ENCODE measurements at regions not wholly inside any gene's neighbourhood (a gene's known extent, or its start where the extent isn't known, plus 50 kb on each side); places are given as distances from the start of the nearest gene placed in this dataset.

DNA sequence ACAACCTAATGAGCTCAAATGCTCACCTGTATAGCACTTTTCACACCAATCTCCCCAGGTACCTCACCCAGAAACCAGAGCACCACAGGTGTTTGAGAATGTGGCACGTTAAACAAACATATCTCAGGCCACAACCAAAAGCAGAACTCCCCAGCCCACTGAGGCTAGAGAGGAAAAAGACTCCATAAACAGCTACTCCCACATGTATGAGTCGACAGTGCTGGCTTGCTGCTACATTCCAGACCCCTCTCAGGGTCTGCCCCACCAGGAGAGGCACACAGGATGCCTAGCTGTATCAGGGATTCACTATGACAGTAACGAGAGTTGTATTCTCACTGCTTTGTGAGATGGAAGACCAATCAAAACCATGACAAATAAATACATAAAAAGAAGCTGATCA, 242.6 kb upstream of the ARID1B start:
- H3K4me1 ChIP-seq (ENCODE audit: low read depth) = no peaks in the 10 kb centered on the region
- ATAC-seq (no peak), DNase-seq (no peak)
- H3K9me3 ChIP-seq = no peaks in the 10 kb centered on the region
- intact Hi-C loops (cut with DNase I, micrococcal nuclease) = no loop called here
- H3K36me3 ChIP-seq (ENCODE audit: low read depth) = no peaks in the 10 kb centered on the region
- no peak overlapping the region for H3K4me3 ChIP-seq
- TF ChIP-seq CTCF (IDR thresholded peaks at IDR 0.05) = no peak

DNA sequence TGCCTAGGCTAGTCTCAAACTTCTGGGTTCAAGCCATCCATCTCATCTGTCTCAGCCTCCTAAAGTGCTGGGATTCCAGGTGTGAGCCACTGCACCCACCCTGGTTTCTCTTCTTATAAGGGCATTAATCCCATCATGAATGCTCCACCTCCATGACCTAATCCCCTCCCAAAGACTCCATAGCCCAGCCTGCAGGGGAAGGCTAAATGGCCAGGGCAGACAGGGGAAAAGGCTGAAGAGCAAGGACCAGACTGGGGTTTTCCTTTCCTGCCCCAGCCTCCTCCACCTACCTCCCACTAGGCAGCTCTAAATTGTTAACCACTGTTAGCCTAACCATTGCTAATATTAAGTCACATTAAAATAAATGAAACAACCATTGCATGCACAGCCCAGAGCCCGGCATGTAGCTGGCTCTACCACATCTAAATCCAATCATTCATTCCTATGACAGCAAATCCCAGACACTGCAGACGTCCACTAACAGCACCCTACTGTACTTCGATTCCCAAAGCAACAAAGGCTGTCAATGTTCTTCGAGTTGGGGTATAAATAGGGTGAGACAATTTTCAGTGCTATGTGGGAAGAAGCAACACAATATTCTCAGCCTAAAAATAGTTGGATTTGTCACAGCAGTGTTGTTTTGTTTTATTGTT, 243.2 kb upstream of the ARID1B start:
- intact Hi-C loops (cut with DNase I, micrococcal nuclease) = no loop called here
- Histone ChIP-seq H3K9me3 (no peaks in the 10 kb centered on the region), H3K36me3 (ENCODE audit: low read depth) (no peaks in the 10 kb centered on the region), H3K4me3 (no peak overlapping the region), H3K4me1 (ENCODE audit: low read depth) (no peaks in the 10 kb centered on the region)
- no peak for ATAC-seq
- no peak for DNase-seq
- TF ChIP-seq CTCF (IDR thresholded peaks at IDR 0.05) = no peak

- Histone ChIP-seq H3K4me3 (no peak overlapping the region), H3K4me1 (ENCODE audit: low read depth) (no peaks in the 10 kb centered on the region), H3K9me3 (no peaks in the 10 kb centered on the region), H3K36me3 (ENCODE audit: low read depth) (no peaks in the 10 kb centered on the region)
- intact Hi-C loops (cut with DNase I, micrococcal nuclease) = no loop called here
- DNase-seq = no peak
- no peak for ATAC-seq
- TF ChIP-seq CTCF (IDR thresholded peaks at IDR 0.05) = no peak
Observed at GRCh38 chr6:156526081-156526480, 251.1 kb upstream of the ARID1B start.

- TF ChIP-seq CTCF (IDR thresholded peaks at IDR 0.05) = no peak
- DNase-seq (no peak), ATAC-seq (no peak)
- Histone ChIP-seq H3K4me1 (ENCODE audit: low read depth) (no peaks in the 10 kb centered on the region), H3K36me3 (ENCODE audit: low read depth) (no peaks in the 10 kb centered on the region), H3K9me3 (no peaks in the 10 kb centered on the region), H3K4me3 (no peak overlapping the region)
- intact Hi-C loops (cut with DNase I, micrococcal nuclease) = no loop called here
Observed at GRCh38 chr6:156525541-156525940, 251.6 kb upstream of the ARID1B start.

- Histone ChIP-seq H3K9me3 (no peaks in the 10 kb centered on the region), H3K4me1 (ENCODE audit: low read depth) (no peaks in the 10 kb centered on the region), H3K4me3 (no peak overlapping the region), H3K36me3 (ENCODE audit: low read depth) (no peaks in the 10 kb centered on the region)
- DNase-seq (no peak), ATAC-seq (no peak)
- TF ChIP-seq CTCF (IDR thresholded peaks at IDR 0.05) = no peak
- intact Hi-C loops (cut with DNase I, micrococcal nuclease) = no loop called here
Observed at GRCh38 chr6:156519940-156520339, 257.2 kb upstream of the ARID1B start.

- Histone ChIP-seq H3K9me3 (no peaks in the 10 kb centered on the region), H3K4me1 (ENCODE audit: low read depth) (no peaks in the 10 kb centered on the region), H3K36me3 (ENCODE audit: low read depth) (no peaks in the 10 kb centered on the region), H3K4me3 (no peak overlapping the region)
- intact Hi-C loops (cut with DNase I, micrococcal nuclease) = no loop called here
- peak in 1 of 3 donors; percentile 9 for DNase-seq
- ATAC-seq = peak; percentile 30
- TF ChIP-seq CTCF (IDR thresholded peaks at IDR 0.05) = no peak
Observed at GRCh38 chr6:156517088-156517487, 260.1 kb upstream of the ARID1B start.

Data from mucosa of descending colon (tissue), 3 donors.